ENCODE measurements at regions not wholly inside any gene's neighbourhood (a gene's known extent, or its start where the extent isn't known, plus 50 kb on each side); places are given as distances from the start of the nearest gene placed in this dataset.

DNA sequence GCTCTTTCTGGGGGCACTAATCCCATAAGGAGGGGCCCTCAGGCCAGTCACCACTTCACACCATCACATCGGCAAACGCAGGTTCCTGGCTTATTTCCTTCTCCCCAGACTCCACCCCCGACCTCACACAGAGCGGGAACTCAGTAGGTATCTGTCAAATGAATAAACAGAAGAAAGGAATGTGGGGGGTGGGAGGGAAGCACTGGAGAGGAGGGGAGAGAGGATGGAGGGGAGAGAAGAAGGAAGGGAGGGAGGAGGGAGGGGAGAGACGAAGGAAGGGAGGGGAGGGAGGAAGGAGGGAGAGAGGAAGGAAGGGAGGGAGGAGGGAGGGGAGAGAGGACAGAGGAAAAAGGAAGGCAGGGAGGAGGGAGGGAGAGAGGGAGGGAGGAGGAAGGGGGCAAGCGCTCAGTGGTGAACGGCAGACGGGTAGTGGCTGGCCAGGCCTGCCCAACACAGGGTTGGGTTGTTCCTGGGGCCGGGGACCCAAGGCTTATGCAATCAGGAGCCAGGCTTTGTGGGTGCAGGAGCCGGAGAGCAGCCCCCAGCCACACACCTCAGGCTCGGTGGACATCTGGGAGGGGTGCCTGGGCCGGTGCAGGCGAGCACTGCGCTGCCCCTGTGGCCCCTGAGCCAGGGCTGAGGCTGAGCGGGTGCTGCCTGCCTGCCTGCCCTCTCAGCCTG is 52.6 kb upstream of the FBRSL1 start:
- Histone ChIP-seq H3K79me2 (ENCODE audit: insufficient read depth, low read length) (no peaks in the 10 kb centered on the region), H3K27ac (ENCODE audit: low read depth, low read length) (no peak overlapping the region), H4K20me1 (ENCODE audit: insufficient read depth, low read length) (no peaks in the 10 kb centered on the region), H3K4me3 (ENCODE audit: insufficient read depth, low read depth, low read length) (no peak overlapping the region), H3K4me1 (ENCODE audit: insufficient read depth, low read length) (no peaks in the 10 kb centered on the region), H3K27me3 (ENCODE audit: insufficient read depth, low read length) (peaks cover 12% of the 10 kb centered on the region), H3K4me2 (ENCODE audit: low read length) (no peak overlapping the region), H3K9me3 (ENCODE audit: insufficient read depth, low read depth, low read length) (no peaks in the 10 kb centered on the region), H3K36me3 (ENCODE audit: insufficient read depth, low read length) (no peaks in the 10 kb centered on the region), H2AFZ (ENCODE audit: low read depth, low read length) (no peak overlapping the region), H3K9ac (ENCODE audit: low read length) (no peak overlapping the region)
- FAIRE-seq (no peak), DNase-seq (ENCODE audit: low read depth) (no peak)
- peaks cover 7% of the 10 kb centered on the region for H3K36me3 Mint-ChIP-seq (ENCODE audit: low read depth, unreplicated experiment)
- H3K27me3 Mint-ChIP-seq (ENCODE audit: low read depth, unreplicated experiment): peaks cover 45% of the 10 kb centered on the region
- TF ChIP-seq, protein P1, sequence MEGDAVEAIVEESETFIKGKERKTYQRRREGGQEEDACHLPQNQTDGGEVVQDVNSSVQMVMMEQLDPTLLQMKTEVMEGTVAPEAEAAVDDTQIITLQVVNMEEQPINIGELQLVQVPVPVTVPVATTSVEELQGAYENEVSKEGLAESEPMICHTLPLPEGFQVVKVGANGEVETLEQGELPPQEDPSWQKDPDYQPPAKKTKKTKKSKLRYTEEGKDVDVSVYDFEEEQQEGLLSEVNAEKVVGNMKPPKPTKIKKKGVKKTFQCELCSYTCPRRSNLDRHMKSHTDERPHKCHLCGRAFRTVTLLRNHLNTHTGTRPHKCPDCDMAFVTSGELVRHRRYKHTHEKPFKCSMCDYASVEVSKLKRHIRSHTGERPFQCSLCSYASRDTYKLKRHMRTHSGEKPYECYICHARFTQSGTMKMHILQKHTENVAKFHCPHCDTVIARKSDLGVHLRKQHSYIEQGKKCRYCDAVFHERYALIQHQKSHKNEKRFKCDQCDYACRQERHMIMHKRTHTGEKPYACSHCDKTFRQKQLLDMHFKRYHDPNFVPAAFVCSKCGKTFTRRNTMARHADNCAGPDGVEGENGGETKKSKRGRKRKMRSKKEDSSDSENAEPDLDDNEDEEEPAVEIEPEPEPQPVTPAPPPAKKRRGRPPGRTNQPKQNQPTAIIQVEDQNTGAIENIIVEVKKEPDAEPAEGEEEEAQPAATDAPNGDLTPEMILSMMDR (IDR thresholded peaks at IDR 0.05; ENCODE audit: insufficient read depth, low read depth, low read length): no peak
- no peak for TF ChIP-seq EZH2 (IDR thresholded peaks at IDR 0.05; ENCODE audit: insufficient read depth, low read length)
- peaks cover 5% of the 10 kb centered on the region for H3K9me3 Mint-ChIP-seq (ENCODE audit: unreplicated experiment)
- H3K27ac Mint-ChIP-seq (ENCODE audit: unreplicated experiment): no peak overlapping the region
- no peaks in the 10 kb centered on the region for H3K4me1 Mint-ChIP-seq (ENCODE audit: low read depth, unreplicated experiment)
- H3K4me3 Mint-ChIP-seq (ENCODE audit: unreplicated experiment): no peak overlapping the region

GRCh38 chr12:132436791-132437251 is 53.1 kb upstream of the FBRSL1 start:
- H3K27ac Mint-ChIP-seq (ENCODE audit: unreplicated experiment): no peak overlapping the region
- Histone ChIP-seq H3K4me1 (ENCODE audit: insufficient read depth, low read length) (no peaks in the 10 kb centered on the region), H3K9me3 (ENCODE audit: insufficient read depth, low read depth, low read length) (no peaks in the 10 kb centered on the region), H3K9ac (ENCODE audit: low read length) (no peak overlapping the region), H4K20me1 (ENCODE audit: insufficient read depth, low read length) (no peaks in the 10 kb centered on the region), H3K36me3 (ENCODE audit: insufficient read depth, low read length) (no peaks in the 10 kb centered on the region), H2AFZ (ENCODE audit: low read depth, low read length) (no peak overlapping the region), H3K4me3 (ENCODE audit: insufficient read depth, low read depth, low read length) (no peak overlapping the region), H3K79me2 (ENCODE audit: insufficient read depth, low read length) (no peaks in the 10 kb centered on the region), H3K27ac (ENCODE audit: low read depth, low read length) (no peak overlapping the region), H3K27me3 (ENCODE audit: insufficient read depth, low read length) (peaks cover 12% of the 10 kb centered on the region), H3K4me2 (ENCODE audit: low read length) (no peak overlapping the region)
- no peak overlapping the region for H3K4me3 Mint-ChIP-seq (ENCODE audit: unreplicated experiment)
- TF ChIP-seq, protein P1 (IDR thresholded peaks at IDR 0.05; ENCODE audit: insufficient read depth, low read depth, low read length): no peak
- TF ChIP-seq EZH2 (IDR thresholded peaks at IDR 0.05; ENCODE audit: insufficient read depth, low read length): no peak
- peaks cover 5% of the 10 kb centered on the region for H3K9me3 Mint-ChIP-seq (ENCODE audit: unreplicated experiment)
- no peak for DNase-seq (ENCODE audit: low read depth)
- FAIRE-seq: no peak
- peaks cover 45% of the 10 kb centered on the region for H3K27me3 Mint-ChIP-seq (ENCODE audit: low read depth, unreplicated experiment)
- peaks cover 2% of the 10 kb centered on the region for H3K4me1 Mint-ChIP-seq (ENCODE audit: low read depth, unreplicated experiment)
- H3K36me3 Mint-ChIP-seq (ENCODE audit: low read depth, unreplicated experiment): peaks cover 7% of the 10 kb centered on the region

- Mint-ChIP-seq H3K9me3 (ENCODE audit: unreplicated experiment) (peaks cover 5% of the 10 kb centered on the region), H3K27me3 (ENCODE audit: low read depth, unreplicated experiment) (peaks cover 37% of the 10 kb centered on the region), H3K4me3 (ENCODE audit: unreplicated experiment) (no peak overlapping the region), H3K4me1 (ENCODE audit: low read depth, unreplicated experiment) (peaks cover 2% of the 10 kb centered on the region), H3K27ac (ENCODE audit: unreplicated experiment) (no peak overlapping the region), H3K36me3 (ENCODE audit: low read depth, unreplicated experiment) (peaks cover 7% of the 10 kb centered on the region)
- H2AFZ ChIP-seq (ENCODE audit: low read depth, low read length): no peak overlapping the region
- no peak overlapping the region for H3K4me3 ChIP-seq (ENCODE audit: insufficient read depth, low read depth, low read length)
- H3K4me1 ChIP-seq (ENCODE audit: insufficient read depth, low read length): no peaks in the 10 kb centered on the region
- DNase-seq (ENCODE audit: low read depth) (no peak), FAIRE-seq (no peak)
- TF ChIP-seq, protein P1 (IDR thresholded peaks at IDR 0.05; ENCODE audit: insufficient read depth, low read depth, low read length): no peak
- TF ChIP-seq EZH2 (IDR thresholded peaks at IDR 0.05; ENCODE audit: insufficient read depth, low read length): no peak
- no peaks in the 10 kb centered on the region for H4K20me1 ChIP-seq (ENCODE audit: insufficient read depth, low read length)
- H3K27ac ChIP-seq (ENCODE audit: low read depth, low read length): no peak overlapping the region
- no peak overlapping the region for H3K4me2 ChIP-seq (ENCODE audit: low read length)
- no peak overlapping the region for H3K9ac ChIP-seq (ENCODE audit: low read length)
- H3K9me3 ChIP-seq (ENCODE audit: insufficient read depth, low read depth, low read length): no peaks in the 10 kb centered on the region
- H3K79me2 ChIP-seq (ENCODE audit: insufficient read depth, low read length): no peaks in the 10 kb centered on the region
- H3K27me3 ChIP-seq (ENCODE audit: insufficient read depth, low read length): peaks cover 17% of the 10 kb centered on the region
- no peaks in the 10 kb centered on the region for H3K36me3 ChIP-seq (ENCODE audit: insufficient read depth, low read length)
These were observed 54.3 kb upstream of the FBRSL1 start for GRCh38 chr12:132435486-132436187.

All from astrocyte (in vitro differentiated cells and primary cell).